Hypothalamus (tissue), 51 donors: ENCODE measurements at regions not wholly inside any gene's neighbourhood (a gene's known extent, or its start where the extent isn't known, plus 50 kb on each side); places are given as distances from the start of the nearest gene placed in this dataset.
"Not testable (repeated sequence)": the region's sequence is repeated elsewhere in the genome, so short reads cannot be mapped to it uniquely, and the experiment has no call there.

ENCODE experiments used
- DNase-seq, 51 donors: peaks; one replicate each; lab custom pipeline; 2025; lab: John Stamatoyannopoulos, UW

DNA sequence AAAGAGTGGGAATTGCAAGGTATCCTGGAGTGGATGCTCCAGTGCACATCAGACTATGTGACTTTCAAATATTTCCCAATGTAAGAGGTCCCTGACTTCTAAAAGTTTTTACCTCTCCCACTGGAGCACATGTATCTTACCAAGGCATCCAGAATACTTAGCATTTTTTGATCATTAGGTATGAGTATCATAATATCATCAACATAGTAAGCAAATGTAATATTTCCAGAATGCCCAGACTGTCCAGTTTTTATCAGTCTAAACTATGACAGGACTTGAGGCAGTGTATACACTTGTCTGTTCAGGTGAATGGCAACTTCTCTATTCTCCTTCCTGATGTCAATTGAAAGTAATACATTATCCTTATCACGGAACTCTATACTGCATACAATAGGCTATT is 924.6 kb upstream of the GJE1 start:
- no peak for DNase-seq

DNA sequence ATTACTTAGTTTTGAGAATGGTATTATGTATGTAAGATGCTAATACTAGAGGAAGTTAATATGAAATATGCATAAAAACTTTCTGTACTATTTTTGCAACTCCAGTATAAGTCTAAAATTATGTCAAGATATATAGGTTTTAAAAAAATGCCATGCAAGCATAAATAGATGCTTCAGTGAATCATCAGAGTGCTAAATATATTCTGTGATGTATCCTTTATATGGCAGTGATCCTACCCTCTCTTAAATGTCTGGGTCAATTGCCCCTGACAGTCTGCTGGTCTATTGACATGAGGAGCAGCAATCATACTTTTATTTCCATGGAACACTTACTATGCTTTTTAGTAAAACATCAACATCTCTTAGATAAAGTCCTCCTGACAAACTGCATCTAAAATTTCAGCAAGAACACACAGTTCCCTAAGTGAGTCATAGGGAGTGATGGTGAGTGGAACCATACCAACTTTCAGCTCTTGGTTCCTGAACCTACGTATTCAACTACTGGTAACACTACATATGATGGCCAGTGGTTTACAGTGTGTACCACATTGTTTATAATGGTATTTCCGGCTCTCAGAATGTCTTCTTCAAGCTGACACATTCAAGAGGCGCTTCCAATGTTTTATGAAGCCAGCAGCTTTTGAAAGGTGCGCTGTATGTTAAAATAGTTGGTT is 928.7 kb upstream of the GJE1 start:
- no peak for DNase-seq

DNA sequence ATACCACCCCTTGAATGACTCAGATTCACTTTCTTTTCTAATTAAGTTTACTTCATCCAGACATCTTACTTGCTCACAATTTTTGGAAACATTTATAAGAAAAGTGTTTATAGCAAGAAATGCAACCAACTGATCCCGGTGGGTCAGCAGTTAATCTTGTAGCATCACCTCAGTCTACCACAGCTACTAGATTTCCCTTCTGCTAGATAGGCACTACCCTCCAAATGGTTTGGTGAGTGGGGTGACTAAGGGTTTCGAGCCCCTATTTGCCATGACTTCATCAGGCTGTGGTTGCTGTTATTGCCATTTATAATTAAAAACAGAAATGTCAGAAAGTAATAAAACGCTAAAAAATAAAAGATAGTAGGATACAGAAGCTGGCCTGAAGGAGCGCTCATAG is 930.1 kb upstream of the GJE1 start:
- DNase-seq = no peak

DNA sequence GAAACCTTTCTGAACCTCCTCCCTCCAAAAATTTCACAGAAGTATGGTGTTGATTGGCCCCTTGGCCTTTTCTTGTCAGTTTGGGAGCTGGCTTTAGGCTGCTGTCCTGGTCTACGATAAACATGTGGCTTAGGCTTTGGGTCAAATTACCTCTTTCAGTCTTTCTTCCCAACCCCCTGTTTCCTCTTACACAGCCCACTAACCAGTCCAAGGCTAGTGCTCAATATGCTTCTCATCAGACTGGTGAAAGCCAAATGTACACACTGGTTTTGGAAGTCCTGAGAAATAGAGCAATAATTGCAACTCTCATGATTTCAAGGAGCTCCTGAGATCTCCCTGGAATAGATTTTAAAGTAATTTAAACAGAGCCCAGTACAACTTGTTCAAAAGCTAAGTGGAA is 933.7 kb upstream of the GJE1 start:
- no peak for DNase-seq

DNA sequence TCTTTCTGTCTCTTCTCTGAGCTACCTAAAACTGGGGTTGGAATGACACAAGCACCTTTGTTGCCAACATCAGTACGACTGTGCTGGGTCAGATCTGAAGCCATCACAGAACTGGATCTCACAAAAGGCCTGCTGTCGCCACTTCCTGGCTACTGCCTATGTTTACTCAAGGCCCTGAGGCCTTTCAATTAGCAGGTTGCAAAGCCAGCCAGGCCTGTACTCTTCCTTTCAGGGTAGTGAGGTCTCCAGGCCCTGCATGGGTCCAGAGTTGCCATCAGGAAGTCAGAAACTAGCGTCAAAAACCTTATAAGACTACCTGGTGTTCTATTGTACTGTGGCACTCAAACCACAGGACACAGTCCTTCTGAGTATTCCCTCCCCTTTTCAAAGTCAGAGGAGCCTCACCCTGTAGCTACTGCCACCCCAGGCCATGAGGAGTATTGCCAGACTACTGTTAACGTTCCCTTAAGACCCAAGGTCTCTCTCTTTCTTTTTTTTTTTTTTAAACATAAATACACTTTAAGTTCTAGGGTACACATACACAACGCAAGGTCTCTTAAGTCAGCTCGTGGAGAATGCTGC is 937.4 kb upstream of the GJE1 start:
- no peak for DNase-seq

- no peak for DNase-seq
Measured at GRCh38 chr6:141183368-141183767, 949.4 kb upstream of the GJE1 start.

DNA sequence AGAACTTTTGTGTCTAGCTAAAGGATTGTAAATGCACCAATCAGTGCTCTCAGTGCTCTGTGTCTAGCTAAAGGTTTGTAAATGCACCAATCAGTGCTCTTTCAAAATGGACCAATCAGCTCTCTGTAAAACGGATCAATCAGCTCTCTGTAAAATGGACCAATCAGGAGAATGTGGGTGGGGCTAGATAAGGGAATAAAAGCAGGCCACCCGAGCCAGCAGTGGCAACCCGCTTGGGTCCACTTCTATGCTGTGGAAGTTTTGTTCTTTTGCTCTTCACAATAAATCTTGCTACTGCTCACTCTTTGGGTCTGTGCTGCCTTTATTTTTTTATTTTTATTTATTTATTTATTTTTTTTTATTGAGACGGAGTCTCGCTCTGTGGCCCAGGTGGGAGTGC is 957.3 kb upstream of the GJE1 start:
- not testable (repeated sequence) for DNase-seq

DNA sequence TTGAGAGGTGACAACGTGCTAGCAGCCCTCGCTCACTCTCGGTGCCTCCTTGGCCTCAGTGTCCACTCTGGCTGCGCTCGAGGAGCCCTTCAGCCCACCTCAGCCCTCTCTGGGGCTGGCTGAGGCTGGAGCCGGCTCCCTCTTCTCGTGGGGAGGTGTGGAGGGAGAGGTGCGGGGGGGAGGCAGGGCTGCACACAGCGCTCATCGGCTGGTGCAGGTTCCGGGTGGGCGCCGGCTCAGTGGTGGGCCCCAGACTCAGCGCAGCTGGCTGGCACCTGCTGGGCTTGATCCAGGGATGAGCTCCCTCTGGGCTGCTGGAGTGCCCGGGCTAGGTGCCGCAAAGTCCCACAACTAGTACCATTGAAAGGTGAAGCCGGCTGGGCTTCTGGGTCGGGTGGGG is 957.8 kb upstream of the GJE1 start:
- no peak for DNase-seq

DNA sequence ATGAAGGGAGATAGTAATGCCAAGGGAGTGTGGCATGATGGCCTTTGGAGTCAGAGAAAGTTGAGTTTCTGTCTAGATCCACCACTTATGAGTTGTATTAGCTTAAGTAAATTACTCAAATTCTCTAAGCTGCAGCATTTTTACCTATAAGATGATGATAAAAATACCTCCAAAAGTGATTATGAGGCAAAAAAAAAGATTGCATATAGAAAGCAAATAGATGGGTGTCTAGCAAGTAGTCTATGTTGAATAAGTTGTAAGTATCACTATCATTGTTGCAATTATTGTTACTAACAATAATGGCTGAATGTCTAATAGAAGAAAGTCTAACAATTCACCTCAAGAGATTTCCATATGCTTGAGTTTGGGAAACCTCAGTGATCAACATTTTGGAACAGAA is 959.2 kb upstream of the GJE1 start:
- no peak for DNase-seq

DNA sequence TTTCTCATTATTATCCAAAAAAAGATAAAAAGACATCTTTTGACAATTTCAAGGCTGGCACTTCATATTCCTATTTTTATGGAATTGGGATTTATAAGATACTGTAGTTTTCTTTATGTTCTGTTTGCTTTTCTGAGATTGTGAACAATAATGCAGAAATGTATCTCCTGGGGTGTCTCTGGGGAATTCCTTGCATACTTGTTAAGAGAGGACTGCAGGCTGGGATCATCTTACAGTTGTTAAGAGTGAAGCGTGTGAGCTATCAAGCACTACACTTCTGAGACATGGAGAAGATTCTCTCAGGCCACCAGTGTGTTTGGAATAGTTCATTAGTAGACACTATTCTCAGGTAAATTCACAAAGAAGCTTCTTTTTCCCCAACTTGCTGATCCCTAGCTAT is 963.3 kb upstream of the GJE1 start:
- DNase-seq = no peak

GRCh38 chr6:141167945-141168344 is 964.8 kb upstream of the GJE1 start:
- DNase-seq = no peak

GRCh38 chr6:141165002-141165665 is 967.6 kb upstream of the GJE1 start:
- no peak for DNase-seq

DNA sequence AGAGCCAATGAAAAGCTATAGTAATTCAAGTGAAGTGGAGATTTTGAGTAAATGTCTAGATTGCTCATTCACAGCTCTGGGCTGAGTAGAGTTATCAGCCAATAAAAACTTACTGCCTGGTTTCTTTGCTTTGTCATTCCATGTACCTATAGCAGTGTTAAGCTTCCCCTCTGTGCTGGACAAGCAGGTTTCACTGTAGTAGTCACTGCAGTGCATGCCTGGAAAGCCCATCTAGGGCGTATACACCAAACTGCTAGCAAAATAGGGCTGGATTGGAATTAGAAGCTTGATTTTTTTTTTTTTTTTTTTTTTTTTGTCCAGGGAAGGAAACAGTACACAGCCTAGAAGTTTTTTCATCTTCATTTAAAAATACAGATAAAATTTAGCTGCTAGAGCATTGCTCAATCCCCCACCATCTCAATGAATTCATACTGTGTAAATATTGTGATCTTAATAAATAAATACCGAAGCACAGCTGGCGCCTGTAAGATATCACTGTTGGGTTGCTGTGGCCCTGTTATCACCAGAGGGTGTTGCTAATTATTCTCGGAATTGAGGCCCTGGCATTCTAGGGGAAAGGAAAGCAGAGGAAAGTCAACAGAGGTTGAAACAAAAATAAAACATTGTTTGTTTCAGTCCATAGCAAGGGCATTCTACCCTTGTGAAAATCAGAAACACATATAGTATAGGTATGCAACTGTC is 968.5 kb upstream of the GJE1 start:
- DNase-seq = no peak

- DNase-seq = no peak
Measured at GRCh38 chr6:141163107-141163506, 969.6 kb upstream of the GJE1 start.

DNA sequence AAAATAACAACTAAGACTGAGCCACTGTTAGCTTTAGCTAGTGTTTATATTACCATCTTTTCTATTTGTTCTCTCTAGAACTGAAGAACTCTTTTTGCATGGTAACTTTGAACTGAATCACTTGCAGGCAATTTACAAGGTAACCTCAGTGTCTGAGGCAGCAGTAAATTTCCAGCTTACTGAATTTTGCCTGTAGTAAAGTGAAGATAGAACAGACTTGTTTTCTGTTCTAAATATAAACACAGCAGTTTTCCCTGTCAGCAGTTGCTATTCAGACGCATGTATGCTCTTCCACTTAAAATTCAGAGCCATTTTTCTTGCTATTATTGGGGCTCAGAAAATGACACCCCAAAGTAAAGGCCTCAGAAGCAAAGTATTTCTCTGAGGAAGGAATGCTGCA is 974.0 kb upstream of the GJE1 start:
- no peak for DNase-seq

DNA sequence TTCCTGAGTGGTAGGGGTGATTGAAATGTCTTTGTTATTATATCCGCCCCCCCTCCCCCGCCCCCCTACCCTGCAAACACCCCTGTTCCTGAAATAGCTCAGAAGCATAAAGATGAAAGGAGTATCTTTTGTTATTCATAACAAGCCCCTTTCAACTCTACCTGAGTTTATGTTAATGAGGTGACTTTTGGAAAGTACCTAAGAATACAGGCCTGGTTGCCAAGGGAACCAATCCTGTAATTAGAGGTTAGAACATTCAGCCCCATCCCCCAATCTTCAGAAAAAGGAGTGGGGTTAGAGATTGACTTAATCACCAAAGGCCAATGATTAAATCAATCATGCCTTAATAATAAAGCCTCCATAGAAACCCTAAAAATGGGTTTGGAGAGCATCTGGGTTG is 979.2 kb upstream of the GJE1 start:
- no peak for DNase-seq

- no peak for DNase-seq
Measured at GRCh38 chr6:141152951-141153350, 979.8 kb upstream of the GJE1 start.

- DNase-seq = no peak
Measured at GRCh38 chr6:141151710-141152417, 980.9 kb upstream of the GJE1 start.

- no peak for DNase-seq
Measured at GRCh38 chr6:141141870-141142269, 990.9 kb upstream of the GJE1 start.

DNA sequence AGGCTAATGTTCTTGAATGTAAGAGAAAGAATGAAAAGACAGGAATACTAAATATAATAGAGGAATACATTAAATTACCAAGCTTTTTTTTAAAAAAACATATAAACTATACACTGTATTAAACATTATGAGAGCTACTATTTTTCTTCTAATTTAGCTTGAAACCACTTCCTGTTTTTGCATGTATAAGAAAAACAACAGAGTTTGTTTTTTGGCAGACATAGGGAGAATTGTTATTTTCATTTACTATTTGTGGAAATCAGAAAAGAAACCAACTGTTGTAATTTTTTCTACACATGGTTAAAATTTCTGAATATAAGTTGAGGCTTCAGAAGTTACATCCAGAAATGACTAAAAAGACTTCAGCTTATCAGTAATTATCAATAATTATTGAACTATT is 991.8 kb upstream of the GJE1 start:
- DNase-seq = no peak

DNA sequence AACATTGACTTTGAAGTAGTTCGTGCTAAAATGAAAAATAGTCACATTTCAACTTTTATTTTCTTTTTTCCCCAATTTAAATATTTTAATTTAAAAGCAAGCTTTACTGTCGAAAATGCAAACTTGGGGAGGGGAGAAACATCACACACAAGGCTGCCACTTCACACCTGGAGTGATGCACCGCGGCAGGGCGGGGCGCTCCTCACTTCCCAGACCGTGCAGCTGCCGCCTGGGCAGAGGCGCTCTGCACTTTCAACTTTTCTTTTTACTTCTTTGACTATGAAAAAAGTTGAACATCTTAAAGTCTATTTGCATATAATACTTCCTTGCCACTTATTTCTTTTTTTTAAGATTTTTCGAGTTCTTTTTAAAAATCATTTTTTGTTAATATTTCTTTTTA is 993.3 kb upstream of the GJE1 start:
- no peak for DNase-seq
